HG03558 (cell line): ENCODE measurements at regions not wholly inside any gene's neighbourhood (a gene's known extent, or its start where the extent isn't known, plus 50 kb on each side); places are given as distances from the start of the nearest gene placed in this dataset.

Experiments
- ATAC-seq: cut with Tn5 transposase; IDR thresholded peaks from one replicate; pipeline ENCODE4 v1.9.1; 2021; ENCODE audit warnings: moderate number of reproducible peaks; ENCODE audit not compliant: unreplicated experiment; ENCODE audit errors: extremely low read depth

DNA sequence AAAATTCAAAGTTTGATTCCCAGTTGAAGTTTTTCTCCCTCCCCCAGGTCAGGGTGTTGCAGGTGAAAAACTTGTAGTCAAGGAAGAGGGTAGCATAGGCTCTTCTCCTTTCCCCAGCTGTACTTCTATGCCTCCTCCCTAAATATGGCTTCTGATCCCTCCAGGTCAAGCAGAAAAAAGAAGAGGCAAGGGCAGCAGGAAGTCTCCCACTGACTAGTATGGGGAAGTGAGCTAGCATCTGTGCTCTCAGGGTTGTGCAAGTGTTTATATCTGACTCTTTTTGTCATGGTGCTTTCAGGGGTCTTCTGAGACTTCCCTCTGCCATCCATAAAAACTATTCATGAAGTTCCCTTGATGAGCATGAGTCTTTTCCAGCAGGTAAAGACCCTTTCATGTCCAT, 76.0 kb downstream of the ATPSCKMT start:
- ATAC-seq = no peak

DNA sequence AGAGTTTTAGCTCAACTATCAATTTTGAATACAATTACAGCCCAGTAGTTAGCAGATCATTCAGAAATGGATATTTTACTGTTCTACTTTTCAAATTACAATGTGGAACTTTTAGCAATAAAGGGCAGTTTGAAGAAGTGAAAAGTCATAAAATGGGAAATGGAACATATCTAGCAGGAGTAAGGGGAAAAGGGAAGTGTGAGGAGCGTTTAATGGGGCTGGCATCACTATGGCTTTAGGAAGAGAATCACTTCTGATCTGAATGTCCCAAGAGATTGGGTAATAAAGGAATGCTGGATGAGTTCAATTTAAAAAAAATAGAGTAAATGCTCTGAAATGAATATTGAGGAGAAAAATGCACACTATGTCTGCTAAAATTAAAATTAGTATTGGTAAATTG, 77.4 kb downstream of the ATPSCKMT start:
- ATAC-seq = no peak

DNA sequence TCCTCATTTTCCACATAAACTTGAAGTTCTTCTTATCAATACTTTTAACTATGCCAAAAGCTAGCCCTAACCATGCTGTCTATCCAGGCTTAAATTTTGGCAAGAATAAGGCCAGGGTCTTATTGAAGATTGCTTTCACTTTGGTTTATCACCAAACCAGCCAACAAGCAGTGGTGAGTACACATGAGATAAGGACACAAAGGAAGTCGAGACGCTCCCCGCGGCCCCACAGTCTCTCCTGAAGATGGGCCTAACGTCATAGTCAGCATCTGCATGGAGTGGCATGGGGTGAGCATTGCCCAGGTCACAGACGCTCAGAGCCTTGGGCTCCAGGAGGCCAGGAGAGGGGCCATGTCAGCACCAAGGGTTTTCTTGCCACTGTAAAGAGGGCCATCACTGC, 80.3 kb downstream of the ATPSCKMT start:
- ATAC-seq = no peak

GRCh38 chr5:10168254-10168653, 81.4 kb downstream of the ATPSCKMT start:
- no peak for ATAC-seq

- no peak for ATAC-seq
Observed at GRCh38 chr5:10167806-10168205, 81.9 kb downstream of the ATPSCKMT start.

GRCh38 chr5:10166392-10166791, 83.3 kb downstream of the ATPSCKMT start:
- no peak for ATAC-seq

- ATAC-seq = no peak
Observed at GRCh38 chr5:10162468-10162867, 87.2 kb downstream of the ATPSCKMT start.

- ATAC-seq = no peak
Observed at GRCh38 chr5:10161778-10162177, 87.9 kb downstream of the ATPSCKMT start.

- no peak for ATAC-seq
Observed at GRCh38 chr5:10160241-10160640, 89.4 kb downstream of the ATPSCKMT start.

- ATAC-seq = no peak
Observed at GRCh38 chr5:10158886-10159285, 90.8 kb downstream of the ATPSCKMT start.

DNA sequence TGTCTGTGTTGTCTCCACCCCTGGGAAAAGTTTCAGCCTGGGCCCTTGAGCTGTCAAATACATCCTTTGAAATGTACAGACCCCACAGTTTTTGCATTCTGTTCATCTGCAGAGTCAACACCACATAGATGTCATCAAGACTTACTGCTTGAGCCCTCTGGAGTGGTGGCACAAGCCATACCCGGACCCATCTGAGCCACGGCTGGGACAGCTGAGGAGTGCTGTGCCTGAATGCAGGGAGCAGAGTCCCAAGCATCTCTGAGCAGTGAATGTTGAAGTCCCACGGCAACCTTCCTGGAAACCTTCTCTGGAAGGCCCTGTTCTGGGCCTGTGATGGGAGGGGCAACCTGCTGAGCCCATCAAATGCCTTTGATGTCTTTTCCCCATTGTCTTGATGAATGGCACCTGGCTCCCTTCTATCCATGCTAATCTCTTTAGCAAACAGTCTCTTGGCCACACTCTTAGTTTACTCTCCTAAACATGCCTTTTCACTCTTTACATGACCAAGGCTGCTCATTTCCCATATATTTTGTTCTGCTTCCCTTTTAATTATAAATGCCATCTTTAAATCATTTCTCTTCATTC, 92.5 kb downstream of the ATPSCKMT start:
- ATAC-seq = no peak

- ATAC-seq = no peak
Observed at GRCh38 chr5:10155897-10156667, 93.6 kb downstream of the ATPSCKMT start.

DNA sequence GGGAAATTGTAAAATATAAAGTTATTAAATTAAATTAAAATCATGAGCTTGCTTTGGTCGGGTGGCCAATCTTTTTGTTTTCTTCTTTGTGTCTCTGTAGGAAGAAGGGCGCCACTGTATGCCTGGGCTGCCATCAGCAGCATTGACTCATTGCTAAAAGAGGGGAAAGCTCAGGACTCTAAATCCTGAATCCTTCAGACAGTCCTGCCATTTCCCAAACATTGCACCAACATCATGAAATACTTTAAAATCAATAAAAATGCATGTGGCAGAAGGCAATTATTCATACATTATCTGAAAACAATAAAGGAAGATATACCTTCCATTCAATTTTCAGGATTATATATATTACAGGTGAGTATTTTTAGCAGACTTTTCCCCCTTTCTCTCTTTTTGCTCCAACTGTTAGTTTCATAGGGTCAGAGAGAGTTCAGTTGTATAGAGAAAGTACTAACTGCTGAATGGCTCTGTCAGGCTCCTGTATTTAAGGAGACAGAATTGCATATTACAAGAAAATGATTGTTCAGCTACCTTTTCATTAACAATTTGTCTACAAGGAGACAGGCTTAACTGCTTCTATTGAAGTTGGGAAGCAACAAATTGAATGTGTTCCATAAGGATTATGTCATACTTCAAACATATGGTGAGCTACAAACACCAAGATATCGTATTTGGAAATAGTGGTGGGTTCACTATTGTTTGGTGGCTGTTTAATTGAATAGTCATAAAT, 95.7 kb downstream of the ATPSCKMT start:
- ATAC-seq = no peak

DNA sequence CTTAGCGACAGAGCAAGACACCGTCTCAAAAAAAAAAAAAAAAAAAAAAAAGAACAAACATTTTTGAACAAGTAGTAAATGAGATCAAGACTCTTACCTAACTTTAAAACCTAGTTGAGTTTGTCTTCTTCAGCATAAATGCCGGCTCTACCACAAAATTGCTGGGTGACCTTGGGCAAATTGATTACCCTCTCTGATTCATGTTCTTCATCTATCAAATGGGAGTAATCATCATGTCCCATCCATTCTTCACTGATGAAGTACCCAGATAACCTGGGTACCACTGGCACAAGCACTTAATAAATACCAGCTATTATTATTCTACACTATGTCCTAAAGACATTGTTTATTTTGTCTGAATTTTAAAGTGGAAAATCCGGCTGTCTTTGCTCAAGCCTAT, 96.3 kb downstream of the ATPSCKMT start:
- no peak for ATAC-seq

DNA sequence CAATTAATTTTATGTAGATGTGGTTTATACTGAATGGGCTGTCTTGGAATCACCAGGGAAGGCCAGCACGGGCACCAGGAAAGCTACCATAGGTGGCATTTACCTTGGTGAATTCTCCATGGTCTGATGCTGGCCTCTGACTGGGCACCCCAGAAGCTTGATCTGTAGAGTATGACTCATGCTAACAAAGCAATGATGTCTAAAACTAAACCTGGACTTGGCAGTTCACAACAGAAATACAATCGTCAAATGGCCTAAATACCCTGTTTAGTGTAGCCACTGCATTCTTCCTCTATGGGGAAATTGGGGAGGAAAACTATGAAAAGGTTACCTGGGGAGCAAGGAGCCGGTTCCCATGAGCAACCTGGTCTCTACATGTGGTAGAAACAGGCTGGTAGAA, 98.0 kb downstream of the ATPSCKMT start:
- no peak for ATAC-seq

- no peak for ATAC-seq
Observed at GRCh38 chr5:10149911-10150310, 99.8 kb downstream of the ATPSCKMT start.

DNA sequence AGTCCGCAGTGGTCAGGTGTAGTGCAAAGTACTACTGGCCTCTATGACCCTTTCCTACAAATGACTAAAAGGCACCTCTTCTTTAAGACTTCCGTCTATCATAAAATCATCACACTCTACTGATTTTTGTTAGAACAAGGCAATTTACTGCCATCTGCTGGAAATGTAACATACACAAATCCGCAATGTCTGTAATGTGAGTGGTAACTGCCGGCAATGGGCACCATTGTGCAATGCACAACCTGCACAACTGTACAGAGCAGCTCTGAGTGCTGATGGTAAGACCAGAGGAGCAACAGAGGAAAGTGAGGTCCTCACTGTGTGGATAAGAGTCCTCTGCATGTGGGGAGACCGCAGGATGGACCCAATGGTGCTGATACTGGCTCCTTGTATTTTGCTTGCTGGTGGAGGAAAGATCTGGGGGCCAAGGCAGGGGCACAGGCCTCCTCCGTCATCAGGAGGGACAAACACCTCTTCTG, 103.7 kb downstream of the ATPSCKMT start:
- ATAC-seq = no peak

DNA sequence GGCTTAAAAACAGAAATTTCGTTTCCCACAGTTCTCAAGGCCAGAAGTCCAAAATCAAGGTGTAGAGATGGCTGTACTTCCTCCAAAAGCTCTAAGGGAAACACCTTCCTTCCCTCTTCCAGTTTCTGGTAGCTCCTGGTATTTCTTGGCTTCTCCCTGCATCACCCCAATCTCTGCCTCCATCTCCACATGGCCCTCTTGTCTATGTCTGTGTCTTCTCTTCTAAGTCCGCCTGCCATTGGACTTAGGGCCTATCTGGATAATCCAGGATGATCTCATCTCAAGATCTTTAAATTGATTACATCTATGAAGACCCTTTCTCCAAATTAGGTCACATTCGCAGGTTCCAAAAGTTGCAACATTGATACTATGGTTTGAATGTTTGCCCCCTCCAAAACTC, 105.6 kb downstream of the ATPSCKMT start:
- ATAC-seq = no peak

- no peak for ATAC-seq
Observed at GRCh38 chr5:10140195-10140973, 109.3 kb downstream of the ATPSCKMT start.

DNA sequence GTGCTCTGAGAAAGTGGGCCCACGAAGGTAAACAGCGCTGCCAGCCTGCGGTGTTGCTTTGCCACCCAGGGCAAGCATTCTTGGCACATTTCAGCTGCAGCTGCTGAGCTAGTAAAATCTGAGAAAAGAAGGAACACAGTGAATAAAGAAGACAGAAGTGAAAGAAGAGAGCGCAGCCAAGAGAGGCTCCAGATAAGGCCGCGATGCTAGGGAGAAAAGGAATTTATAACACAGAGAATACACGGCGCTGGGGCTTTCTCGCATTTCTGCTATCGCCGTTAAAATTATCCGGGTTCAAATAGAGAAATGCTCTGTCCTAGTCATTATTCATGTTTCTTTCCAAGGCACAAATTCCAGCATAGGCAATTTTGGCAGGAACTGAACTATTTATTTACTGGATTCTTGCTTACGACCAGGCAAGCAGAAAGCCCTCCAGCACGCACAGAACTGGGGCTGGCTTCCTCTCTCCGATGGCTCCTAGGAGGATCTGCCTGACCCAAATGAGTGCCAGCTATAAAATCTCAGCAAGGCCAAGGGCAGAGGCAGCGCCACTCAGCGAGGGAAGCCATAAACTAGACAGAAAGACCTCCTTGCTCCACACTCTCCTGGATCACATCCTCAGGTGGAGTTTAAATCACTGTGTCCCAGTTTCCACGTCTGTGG, 111.2 kb downstream of the ATPSCKMT start:
- ATAC-seq = no peak
